22Rv1 (cell line): ENCODE measurements at regions not wholly inside any gene's neighbourhood (a gene's known extent, or its start where the extent isn't known, plus 50 kb on each side); places are given as distances from the start of the nearest gene placed in this dataset.
"Not testable (repeated sequence)": the region's sequence is repeated elsewhere in the genome, so short reads cannot be mapped to it uniquely, and the experiment has no call there.

ENCODE experiments used
- ZFX ChIP-seq: fragments of 450-650 bp; IDR thresholded peaks from 2 replicates; pipeline ENCODE4 v1.6.1; 2017; ENCODE audit warnings: antibody characterized with exemption, borderline replicate concordance
- TF ChIP-seq, protein P1 (sequence below): fragments of 450-650 bp; IDR thresholded peaks from 2 replicates; pipeline ENCODE4 v1.5.1; 2017; ENCODE audit warnings: mild to moderate bottlenecking

DNA sequence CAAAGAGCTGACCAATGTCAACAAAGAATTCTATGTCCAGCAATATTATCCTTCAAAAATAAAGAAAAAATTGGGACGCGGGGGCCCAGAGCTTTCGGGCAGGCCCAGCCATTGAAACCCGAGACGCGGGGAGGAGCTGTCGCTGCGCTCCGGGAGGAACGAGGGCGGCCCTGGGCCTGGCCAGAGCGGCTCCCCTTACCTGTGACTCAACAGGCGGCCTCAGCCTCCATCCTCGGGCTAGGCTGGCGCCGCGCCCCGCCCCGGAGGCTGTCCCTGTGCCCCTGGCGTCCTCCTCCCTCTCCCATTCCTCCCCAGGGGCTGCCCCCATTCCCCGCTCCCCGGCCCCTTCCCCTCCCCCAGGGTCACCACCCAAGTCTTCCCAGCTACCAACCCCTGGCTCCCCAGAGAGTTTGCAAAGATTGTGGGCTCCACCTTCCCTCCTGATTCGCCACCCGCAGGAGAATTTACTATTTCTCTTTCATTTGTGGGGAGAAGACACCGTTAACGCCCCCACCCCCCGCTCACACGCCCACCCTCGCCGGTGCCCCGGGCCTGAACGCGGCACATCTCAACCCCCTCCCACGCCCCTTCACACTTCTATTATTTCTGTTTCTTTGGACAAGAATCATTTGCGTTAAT, 127.9 kb downstream of the ARRDC4 start:
- TF ChIP-seq, protein P1, sequence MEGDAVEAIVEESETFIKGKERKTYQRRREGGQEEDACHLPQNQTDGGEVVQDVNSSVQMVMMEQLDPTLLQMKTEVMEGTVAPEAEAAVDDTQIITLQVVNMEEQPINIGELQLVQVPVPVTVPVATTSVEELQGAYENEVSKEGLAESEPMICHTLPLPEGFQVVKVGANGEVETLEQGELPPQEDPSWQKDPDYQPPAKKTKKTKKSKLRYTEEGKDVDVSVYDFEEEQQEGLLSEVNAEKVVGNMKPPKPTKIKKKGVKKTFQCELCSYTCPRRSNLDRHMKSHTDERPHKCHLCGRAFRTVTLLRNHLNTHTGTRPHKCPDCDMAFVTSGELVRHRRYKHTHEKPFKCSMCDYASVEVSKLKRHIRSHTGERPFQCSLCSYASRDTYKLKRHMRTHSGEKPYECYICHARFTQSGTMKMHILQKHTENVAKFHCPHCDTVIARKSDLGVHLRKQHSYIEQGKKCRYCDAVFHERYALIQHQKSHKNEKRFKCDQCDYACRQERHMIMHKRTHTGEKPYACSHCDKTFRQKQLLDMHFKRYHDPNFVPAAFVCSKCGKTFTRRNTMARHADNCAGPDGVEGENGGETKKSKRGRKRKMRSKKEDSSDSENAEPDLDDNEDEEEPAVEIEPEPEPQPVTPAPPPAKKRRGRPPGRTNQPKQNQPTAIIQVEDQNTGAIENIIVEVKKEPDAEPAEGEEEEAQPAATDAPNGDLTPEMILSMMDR = not testable (repeated sequence)
- TF ChIP-seq ZFX = not testable (repeated sequence)
